Fibroblast of skin of scalp (primary cell): ENCODE measurements at regions not wholly inside any gene's neighbourhood (a gene's known extent, or its start where the extent isn't known, plus 50 kb on each side); places are given as distances from the start of the nearest gene placed in this dataset.
"Not testable (repeated sequence)": the region's sequence is repeated elsewhere in the genome, so short reads cannot be mapped to it uniquely, and the experiment has no call there.

Experiments
- DNase-seq: peaks from one replicate; pipeline ENCODE4 v3.0.0-alpha.2; 2013

- DNase-seq = no peak
These were observed 641.0 kb upstream of the GJE1 start for GRCh38 chr6:141491684-141492083.

GRCh38 chr6:141490982-141491381 lies 641.7 kb upstream of the GJE1 start:
- DNase-seq = no peak

- DNase-seq = no peak
These were observed 644.2 kb upstream of the GJE1 start for GRCh38 chr6:141488488-141488887.

GRCh38 chr6:141486942-141487341 lies 645.8 kb upstream of the GJE1 start:
- DNase-seq = no peak

- peak; percentile 27 for DNase-seq
These were observed 648.0 kb upstream of the GJE1 start for GRCh38 chr6:141484711-141485110.

- DNase-seq = peak; percentile 98
These were observed 649.1 kb upstream of the GJE1 start for GRCh38 chr6:141483598-141484061.

GRCh38 chr6:141482796-141483597 lies 649.7 kb upstream of the GJE1 start:
- DNase-seq = no peak

GRCh38 chr6:141475259-141475658 lies 657.5 kb upstream of the GJE1 start:
- no peak for DNase-seq

GRCh38 chr6:141472162-141472928 lies 660.4 kb upstream of the GJE1 start:
- DNase-seq = no peak

GRCh38 chr6:141470810-141471209 lies 661.9 kb upstream of the GJE1 start:
- no peak for DNase-seq

- peak; percentile 48 for DNase-seq
These were observed 664.8 kb upstream of the GJE1 start for GRCh38 chr6:141467881-141468280.

- DNase-seq = no peak
These were observed 665.7 kb upstream of the GJE1 start for GRCh38 chr6:141467041-141467440.

- no peak for DNase-seq
These were observed 667.8 kb upstream of the GJE1 start for GRCh38 chr6:141464896-141465295.

GRCh38 chr6:141464490-141464889 lies 668.2 kb upstream of the GJE1 start:
- peak; percentile 49 for DNase-seq

- peak; percentile 61 for DNase-seq
These were observed 669.3 kb upstream of the GJE1 start for GRCh38 chr6:141463237-141463977.

- DNase-seq = no peak
These were observed 671.8 kb upstream of the GJE1 start for GRCh38 chr6:141460743-141461484.

GRCh38 chr6:141460245-141460644 lies 672.5 kb upstream of the GJE1 start:
- DNase-seq = not testable (repeated sequence)

GRCh38 chr6:141457984-141458383 lies 674.7 kb upstream of the GJE1 start:
- not testable (repeated sequence) for DNase-seq

- DNase-seq = no peak
These were observed 680.4 kb upstream of the GJE1 start for GRCh38 chr6:141452354-141452686.

- DNase-seq = peak; percentile 93
These were observed 681.0 kb upstream of the GJE1 start for GRCh38 chr6:141451511-141452353.

GRCh38 chr6:141451181-141451510 lies 681.6 kb upstream of the GJE1 start:
- DNase-seq = no peak
